Keratinocyte (primary cell): ENCODE measurements at regions not wholly inside any gene's neighbourhood (a gene's known extent, or its start where the extent isn't known, plus 50 kb on each side); places are given as distances from the start of the nearest gene placed in this dataset.

ENCODE experiments used
- DNase-seq: peaks from one replicate; pipeline ENCODE4 v3.0.0-alpha.2; 2011; ENCODE audit warnings: low read depth, missing footprints, low spot score
- FAIRE-seq: peaks from 2 replicates; lab custom pipeline; 2011; peaks lifted over from hg19 to GRCh38; lab: Jason Lieb, UNC
- H2AFZ ChIP-seq: 2 replicates; pipeline ENCODE4 v1.6.0; 2012; ENCODE audit warnings: low read length, control low read depth, inconsistent platforms; ENCODE audit not compliant: control insufficient read depth
- H3K27ac ChIP-seq: 2 replicates; pipeline ENCODE4 v1.5.1; 2011; ENCODE audit warnings: low read length; ENCODE audit not compliant: control insufficient read depth, insufficient read depth
- H3K27me3 ChIP-seq: 3 replicates; pipeline ENCODE4 v1.6.0; 2011; ENCODE audit warnings: low read length; ENCODE audit not compliant: control insufficient read depth, insufficient read depth; ENCODE audit errors: extremely low read depth
- H3K36me3 ChIP-seq, 2 experiments: 2 replicates in 1 of 2; 3 replicates in 1 of 2; pipeline ENCODE4 v1.5.1; 2011; ENCODE audit warnings: low read length in 2 of 2, mild to moderate bottlenecking in 1 of 2; ENCODE audit not compliant: control insufficient read depth in 2 of 2, insufficient read depth in 2 of 2; ENCODE audit errors: extremely low read depth in 1 of 2
- H3K4me1 ChIP-seq: 3 replicates; pipeline ENCODE4 v1.5.1; 2011; ENCODE audit warnings: low read length; ENCODE audit not compliant: control insufficient read depth, insufficient read depth; ENCODE audit errors: extremely low read depth
- H3K4me2 ChIP-seq: 3 replicates; pipeline ENCODE4 v1.6.0; 2011; ENCODE audit warnings: low read depth, low read length; ENCODE audit not compliant: control insufficient read depth, insufficient read depth; ENCODE audit errors: extremely low read depth
- H3K4me3 ChIP-seq, 3 experiments: fragments of 200-600 bp in 1 of 3; sonication (generic) in 1 of 3; 2 replicates in 2 of 3; 3 replicates in 1 of 3; pipeline ENCODE4 v1.5.1; 2011 to 2016; ENCODE audit warnings: low read length in 3 of 3, mild to moderate bottlenecking in 3 of 3, control low read depth in 2 of 3, inconsistent platforms in 1 of 3, low read depth in 1 of 3, mixed read lengths in 1 of 3, mixed run types in 1 of 3, moderate library complexity in 1 of 3; ENCODE audit not compliant: control insufficient read depth in 2 of 3, insufficient read depth in 2 of 3; ENCODE audit errors: extremely low read depth in 1 of 3
- H3K79me2 ChIP-seq: 2 replicates; pipeline ENCODE4 v1.6.0; 2012; ENCODE audit warnings: low read length; ENCODE audit not compliant: control insufficient read depth, insufficient read depth
- H3K9ac ChIP-seq: 3 replicates; pipeline ENCODE4 v1.6.0; 2011; ENCODE audit warnings: low read length; ENCODE audit not compliant: control insufficient read depth, insufficient read depth; ENCODE audit errors: extremely low read depth
- H3K9me1 ChIP-seq: 3 replicates; pipeline ENCODE4 v1.6.0; 2011; ENCODE audit warnings: low read length; ENCODE audit not compliant: control insufficient read depth, insufficient read depth; ENCODE audit errors: extremely low read depth
- H3K9me3 ChIP-seq: 2 replicates; pipeline ENCODE4 v1.5.1; 2012; ENCODE audit warnings: low read depth, low read length; ENCODE audit not compliant: control insufficient read depth
- H4K20me1 ChIP-seq: 3 replicates; pipeline ENCODE4 v1.6.0; 2011; ENCODE audit warnings: low read length; ENCODE audit not compliant: control insufficient read depth, insufficient read depth; ENCODE audit errors: extremely low read depth
- EZH2 ChIP-seq: IDR thresholded peaks from one replicate; pipeline ENCODE4 v1.6.1; 2012; ENCODE audit warnings: inconsistent platforms, mild to moderate bottlenecking, low read length, moderate library complexity
- dilution Hi-C: fragments of 300-500 bp; cut with MboI; formaldehyde crosslinking; loops from one replicate; pipeline ENCODE4 v1.7.0; 2020; ENCODE audit warnings: low sequenced_read_pairs; ENCODE audit not compliant: extremely low pct_ligation_motif_present
- TF ChIP-seq, protein P1 (sequence below), 3 experiments: IDR thresholded peaks in 1 of 3; conservative IDR thresholded peaks in 1 of 3; optimal IDR thresholded peaks in 1 of 3; 2 replicates in 2 of 3; 3 replicates in 1 of 3; pipeline versions ENCODE3 to v1.5.1; 2011; ENCODE audit warnings: low read length in 3 of 3, mild to moderate bottlenecking in 3 of 3, moderate library complexity in 2 of 3, control low read depth in 1 of 3, inconsistent platforms in 1 of 3; ENCODE audit not compliant: insufficient read depth in 2 of 3; ENCODE audit errors: extremely low read depth in 1 of 3

DNA sequence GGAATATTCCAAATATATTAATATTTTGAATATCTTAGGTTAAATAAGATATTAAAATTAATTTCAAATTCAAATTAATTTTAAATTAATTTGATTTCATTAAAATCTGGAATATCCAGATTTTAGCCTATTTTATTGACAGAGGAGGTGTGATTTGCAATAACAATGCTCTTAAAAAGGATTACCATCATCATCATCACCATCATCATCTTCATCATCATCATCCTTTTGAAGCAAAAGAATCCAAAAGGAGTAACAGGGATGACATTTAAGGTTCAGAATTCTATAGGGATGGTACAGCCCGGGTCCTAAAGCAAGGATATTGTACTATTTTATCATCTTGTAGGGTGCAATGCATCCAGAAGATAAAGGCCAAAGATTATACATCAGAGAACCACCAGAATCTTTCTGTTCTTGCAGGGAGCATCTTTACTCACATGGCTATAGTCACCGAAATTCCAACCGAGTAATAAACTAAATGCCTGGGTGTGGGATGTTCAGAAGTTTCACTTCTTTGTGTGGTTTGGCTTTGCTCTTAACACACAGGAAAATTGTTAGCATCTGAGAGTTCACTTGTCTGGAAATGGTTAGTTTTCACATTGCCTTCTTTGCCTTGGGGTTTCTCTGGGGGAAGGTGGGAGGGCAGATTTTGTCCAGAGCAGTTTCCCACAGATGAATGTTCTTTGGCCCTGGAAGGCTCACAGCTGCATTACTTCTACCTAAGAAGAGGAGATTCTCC lies 99.1 kb upstream of the ITGA6 start:
- H3K9me3 ChIP-seq: no peaks in the 10 kb centered on the region
- no peaks in the 10 kb centered on the region for H3K79me2 ChIP-seq
- no peak overlapping the region for H3K4me2 ChIP-seq
- TF ChIP-seq EZH2: no peak
- TF ChIP-seq, protein P1, sequence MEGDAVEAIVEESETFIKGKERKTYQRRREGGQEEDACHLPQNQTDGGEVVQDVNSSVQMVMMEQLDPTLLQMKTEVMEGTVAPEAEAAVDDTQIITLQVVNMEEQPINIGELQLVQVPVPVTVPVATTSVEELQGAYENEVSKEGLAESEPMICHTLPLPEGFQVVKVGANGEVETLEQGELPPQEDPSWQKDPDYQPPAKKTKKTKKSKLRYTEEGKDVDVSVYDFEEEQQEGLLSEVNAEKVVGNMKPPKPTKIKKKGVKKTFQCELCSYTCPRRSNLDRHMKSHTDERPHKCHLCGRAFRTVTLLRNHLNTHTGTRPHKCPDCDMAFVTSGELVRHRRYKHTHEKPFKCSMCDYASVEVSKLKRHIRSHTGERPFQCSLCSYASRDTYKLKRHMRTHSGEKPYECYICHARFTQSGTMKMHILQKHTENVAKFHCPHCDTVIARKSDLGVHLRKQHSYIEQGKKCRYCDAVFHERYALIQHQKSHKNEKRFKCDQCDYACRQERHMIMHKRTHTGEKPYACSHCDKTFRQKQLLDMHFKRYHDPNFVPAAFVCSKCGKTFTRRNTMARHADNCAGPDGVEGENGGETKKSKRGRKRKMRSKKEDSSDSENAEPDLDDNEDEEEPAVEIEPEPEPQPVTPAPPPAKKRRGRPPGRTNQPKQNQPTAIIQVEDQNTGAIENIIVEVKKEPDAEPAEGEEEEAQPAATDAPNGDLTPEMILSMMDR (optimal IDR thresholded peaks at IDR 0.05 in 1 of 3, IDR thresholded peaks at IDR 0.05 in 1 of 3, conservative IDR thresholded peaks at IDR 0.05 in 1 of 3; ENCODE audit: extremely low read depth in 1 of 3, insufficient read depth in 2 of 3, low read length in 3 of 3): no peak
- no peaks in the 10 kb centered on the region for H4K20me1 ChIP-seq
- no peak for DNase-seq
- no peaks in the 10 kb centered on the region for H3K36me3 ChIP-seq
- no peak overlapping the region for H3K9ac ChIP-seq
- dilution Hi-C loops: no loop called here
- no peak overlapping the region for H3K27ac ChIP-seq
- no peaks in the 10 kb centered on the region for H3K4me1 ChIP-seq
- H3K4me3 ChIP-seq: no peak overlapping the region
- no peak for FAIRE-seq
- no peaks in the 10 kb centered on the region for H3K9me1 ChIP-seq
- no peaks in the 10 kb centered on the region for H3K27me3 ChIP-seq
- H2AFZ ChIP-seq: no peak overlapping the region

DNA sequence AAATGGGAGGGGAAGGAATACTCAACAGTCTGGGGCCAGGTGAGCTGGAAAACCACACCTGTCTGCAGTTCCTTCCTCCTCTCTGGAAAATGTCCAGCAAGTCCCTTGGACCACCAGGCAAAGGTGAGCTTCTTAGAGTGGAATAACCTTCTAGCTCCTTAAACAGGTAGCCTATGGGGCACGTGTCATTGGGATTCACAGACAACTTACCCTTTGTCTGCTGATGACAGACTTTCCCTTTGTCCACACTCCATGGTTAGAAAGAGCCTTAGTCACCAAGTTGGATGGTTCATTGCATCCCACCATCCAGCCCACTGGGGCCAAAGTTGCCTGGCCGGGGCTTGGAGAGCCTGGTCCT lies 98.0 kb upstream of the ITGA6 start:
- H3K4me3 ChIP-seq: no peak overlapping the region
- H3K9me1 ChIP-seq: no peaks in the 10 kb centered on the region
- no peaks in the 10 kb centered on the region for H3K27me3 ChIP-seq
- no peaks in the 10 kb centered on the region for H3K4me1 ChIP-seq
- FAIRE-seq (no peak), DNase-seq (no peak)
- H3K27ac ChIP-seq: no peak overlapping the region
- H3K79me2 ChIP-seq: no peaks in the 10 kb centered on the region
- no peak overlapping the region for H2AFZ ChIP-seq
- H3K4me2 ChIP-seq: no peak overlapping the region
- no peaks in the 10 kb centered on the region for H3K9me3 ChIP-seq
- H3K9ac ChIP-seq: no peak overlapping the region
- no peaks in the 10 kb centered on the region for H4K20me1 ChIP-seq
- H3K36me3 ChIP-seq: no peaks in the 10 kb centered on the region
- dilution Hi-C loops: no loop called here
- TF ChIP-seq EZH2: no peak
- TF ChIP-seq, protein P1 (optimal IDR thresholded peaks at IDR 0.05 in 1 of 3, IDR thresholded peaks at IDR 0.05 in 1 of 3, conservative IDR thresholded peaks at IDR 0.05 in 1 of 3; ENCODE audit: extremely low read depth in 1 of 3, insufficient read depth in 2 of 3, low read length in 3 of 3): no peak
